ENCODE measurements at regions not wholly inside any gene's neighbourhood (a gene's known extent, or its start where the extent isn't known, plus 50 kb on each side); places are given as distances from the start of the nearest gene placed in this dataset.

DNA sequence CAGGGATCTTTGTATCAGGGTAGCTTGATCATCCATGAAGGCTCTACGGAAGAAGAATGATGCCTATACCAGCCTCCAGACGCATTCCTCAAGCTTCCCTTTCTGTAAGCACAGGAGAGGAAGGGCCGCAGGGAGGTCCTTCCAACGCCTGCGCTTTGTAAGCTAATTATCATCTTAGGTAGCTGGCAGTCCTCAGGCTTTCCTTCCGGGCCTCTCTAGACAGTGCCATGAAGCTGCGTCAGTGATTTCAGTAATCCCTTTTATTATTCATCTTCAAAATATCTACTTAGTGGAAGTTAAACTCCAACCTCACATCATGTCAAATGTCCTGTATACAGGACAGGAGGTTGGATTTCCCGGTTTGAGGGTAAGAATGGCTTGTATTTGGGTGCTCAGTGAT is 92.3 kb downstream of the ETAA1 start (continued):
- TF ChIP-seq, protein P1, sequence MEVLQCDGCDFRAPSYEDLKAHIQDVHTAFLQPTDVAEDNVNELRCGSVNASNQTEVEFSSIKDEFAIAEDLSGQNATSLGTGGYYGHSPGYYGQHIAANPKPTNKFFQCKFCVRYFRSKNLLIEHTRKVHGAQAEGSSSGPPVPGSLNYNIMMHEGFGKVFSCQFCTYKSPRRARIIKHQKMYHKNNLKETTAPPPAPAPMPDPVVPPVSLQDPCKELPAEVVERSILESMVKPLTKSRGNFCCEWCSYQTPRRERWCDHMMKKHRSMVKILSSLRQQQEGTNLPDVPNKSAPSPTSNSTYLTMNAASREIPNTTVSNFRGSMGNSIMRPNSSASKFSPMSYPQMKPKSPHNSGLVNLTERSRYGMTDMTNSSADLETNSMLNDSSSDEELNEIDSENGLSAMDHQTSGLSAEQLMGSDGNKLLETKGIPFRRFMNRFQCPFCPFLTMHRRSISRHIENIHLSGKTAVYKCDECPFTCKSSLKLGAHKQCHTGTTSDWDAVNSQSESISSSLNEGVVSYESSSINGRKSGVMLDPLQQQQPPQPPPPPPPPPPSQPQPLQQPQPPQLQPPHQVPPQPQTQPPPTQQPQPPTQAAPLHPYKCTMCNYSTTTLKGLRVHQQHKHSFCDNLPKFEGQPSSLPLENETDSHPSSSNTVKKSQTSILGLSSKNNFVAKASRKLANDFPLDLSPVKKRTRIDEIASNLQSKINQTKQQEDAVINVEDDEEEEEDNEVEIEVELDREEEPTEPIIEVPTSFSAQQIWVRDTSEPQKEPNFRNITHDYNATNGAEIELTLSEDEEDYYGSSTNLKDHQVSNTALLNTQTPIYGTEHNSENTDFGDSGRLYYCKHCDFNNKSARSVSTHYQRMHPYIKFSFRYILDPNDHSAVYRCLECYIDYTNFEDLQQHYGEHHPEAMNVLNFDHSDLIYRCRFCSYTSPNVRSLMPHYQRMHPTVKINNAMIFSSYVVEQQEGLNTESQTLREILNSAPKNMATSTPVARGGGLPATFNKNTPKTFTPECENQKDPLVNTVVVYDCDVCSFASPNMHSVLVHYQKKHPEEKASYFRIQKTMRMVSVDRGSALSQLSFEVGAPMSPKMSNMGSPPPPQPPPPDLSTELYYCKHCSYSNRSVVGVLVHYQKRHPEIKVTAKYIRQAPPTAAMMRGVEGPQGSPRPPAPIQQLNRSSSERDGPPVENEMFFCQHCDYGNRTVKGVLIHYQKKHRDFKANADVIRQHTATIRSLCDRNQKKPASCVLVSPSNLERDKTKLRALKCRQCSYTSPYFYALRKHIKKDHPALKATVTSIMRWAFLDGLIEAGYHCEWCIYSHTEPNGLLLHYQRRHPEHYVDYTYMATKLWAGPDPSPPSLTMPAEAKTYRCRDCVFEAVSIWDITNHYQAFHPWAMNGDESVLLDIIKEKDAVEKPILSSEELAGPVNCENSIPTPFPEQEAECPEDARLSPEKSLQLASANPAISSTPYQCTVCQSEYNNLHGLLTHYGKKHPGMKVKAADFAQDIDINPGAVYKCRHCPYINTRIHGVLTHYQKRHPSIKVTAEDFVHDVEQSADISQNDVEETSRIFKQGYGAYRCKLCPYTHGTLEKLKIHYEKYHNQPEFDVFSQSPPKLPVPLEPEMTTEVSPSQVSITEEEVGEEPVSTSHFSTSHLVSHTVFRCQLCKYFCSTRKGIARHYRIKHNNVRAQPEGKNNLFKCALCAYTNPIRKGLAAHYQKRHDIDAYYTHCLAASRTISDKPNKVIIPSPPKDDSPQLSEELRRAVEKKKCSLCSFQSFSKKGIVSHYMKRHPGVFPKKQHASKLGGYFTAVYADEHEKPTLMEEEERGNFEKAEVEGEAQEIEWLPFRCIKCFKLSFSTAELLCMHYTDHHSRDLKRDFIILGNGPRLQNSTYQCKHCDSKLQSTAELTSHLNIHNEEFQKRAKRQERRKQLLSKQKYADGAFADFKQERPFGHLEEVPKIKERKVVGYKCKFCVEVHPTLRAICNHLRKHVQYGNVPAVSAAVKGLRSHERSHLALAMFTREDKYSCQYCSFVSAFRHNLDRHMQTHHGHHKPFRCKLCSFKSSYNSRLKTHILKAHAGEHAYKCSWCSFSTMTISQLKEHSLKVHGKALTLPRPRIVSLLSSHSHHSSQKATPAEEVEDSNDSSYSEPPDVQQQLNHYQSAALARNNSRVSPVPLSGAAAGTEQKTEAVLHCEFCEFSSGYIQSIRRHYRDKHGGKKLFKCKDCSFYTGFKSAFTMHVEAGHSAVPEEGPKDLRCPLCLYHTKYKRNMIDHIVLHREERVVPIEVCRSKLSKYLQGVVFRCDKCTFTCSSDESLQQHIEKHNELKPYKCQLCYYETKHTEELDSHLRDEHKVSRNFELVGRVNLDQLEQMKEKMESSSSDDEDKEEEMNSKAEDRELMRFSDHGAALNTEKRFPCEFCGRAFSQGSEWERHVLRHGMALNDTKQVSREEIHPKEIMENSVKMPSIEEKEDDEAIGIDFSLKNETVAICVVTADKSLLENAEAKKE (CRISPR knock-in tag; IDR thresholded peaks at IDR 0.05): no peak
- TF ChIP-seq, protein P2, sequence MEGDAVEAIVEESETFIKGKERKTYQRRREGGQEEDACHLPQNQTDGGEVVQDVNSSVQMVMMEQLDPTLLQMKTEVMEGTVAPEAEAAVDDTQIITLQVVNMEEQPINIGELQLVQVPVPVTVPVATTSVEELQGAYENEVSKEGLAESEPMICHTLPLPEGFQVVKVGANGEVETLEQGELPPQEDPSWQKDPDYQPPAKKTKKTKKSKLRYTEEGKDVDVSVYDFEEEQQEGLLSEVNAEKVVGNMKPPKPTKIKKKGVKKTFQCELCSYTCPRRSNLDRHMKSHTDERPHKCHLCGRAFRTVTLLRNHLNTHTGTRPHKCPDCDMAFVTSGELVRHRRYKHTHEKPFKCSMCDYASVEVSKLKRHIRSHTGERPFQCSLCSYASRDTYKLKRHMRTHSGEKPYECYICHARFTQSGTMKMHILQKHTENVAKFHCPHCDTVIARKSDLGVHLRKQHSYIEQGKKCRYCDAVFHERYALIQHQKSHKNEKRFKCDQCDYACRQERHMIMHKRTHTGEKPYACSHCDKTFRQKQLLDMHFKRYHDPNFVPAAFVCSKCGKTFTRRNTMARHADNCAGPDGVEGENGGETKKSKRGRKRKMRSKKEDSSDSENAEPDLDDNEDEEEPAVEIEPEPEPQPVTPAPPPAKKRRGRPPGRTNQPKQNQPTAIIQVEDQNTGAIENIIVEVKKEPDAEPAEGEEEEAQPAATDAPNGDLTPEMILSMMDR (conservative IDR thresholded peaks at IDR 0.05; ENCODE audit: low read depth in 2 of 2): no peak
- no peak for TF ChIP-seq NANOG (IDR thresholded peaks at IDR 0.05; ENCODE audit: borderline replicate concordance)

DNA sequence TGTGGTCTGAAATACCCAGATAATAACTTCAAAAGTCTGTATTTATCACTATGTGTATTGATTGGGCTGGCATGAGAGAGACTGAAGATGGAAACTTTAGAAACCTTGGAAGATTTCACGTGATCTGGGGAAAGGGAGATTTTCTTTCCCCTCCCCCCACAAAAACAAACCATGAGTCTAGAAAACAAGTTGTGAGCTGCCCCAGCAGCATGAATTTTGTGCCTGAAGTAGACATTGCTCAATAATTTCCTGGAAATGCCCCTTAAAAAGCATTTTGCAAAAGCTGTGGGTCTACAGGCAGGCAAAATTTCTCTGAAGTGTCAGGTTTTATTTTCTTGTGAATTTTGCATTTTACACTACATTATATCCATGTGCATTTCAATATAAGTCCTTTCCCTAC is 101.8 kb downstream of the ETAA1 start:
- ATAC-seq (no peak), DNase-seq (ENCODE audit: low spot score) (no peak)
- H4K20me1 ChIP-seq (replicated peaks; ENCODE audit: insufficient read depth): no peaks in the 10 kb centered on the region
- no peak overlapping the region for H3K4me3 Mint-ChIP-seq
- no peaks in the 10 kb centered on the region for H3F3A ChIP-seq (replicated peaks; ENCODE audit: low read depth)
- peaks cover 3% of the 10 kb centered on the region; the same call in 1 of the 2 replicates for H3K4me1 ChIP-seq (ENCODE audit: insufficient read depth)
- H3K4me3 ChIP-seq: no peak overlapping the region
- no peaks in the 10 kb centered on the region for H3K27me3 ChIP-seq (ENCODE audit: insufficient read depth)
- H2AFZ ChIP-seq: 0 out of 2 replicates have a peak overlapping the region, but pooled peaks have one; percentile 14
- no peaks in the 10 kb centered on the region for H3K9me3 Mint-ChIP-seq
- H3K27me3 Mint-ChIP-seq (ENCODE audit: insufficient read depth, low read depth, poor library complexity): no peaks in the 10 kb centered on the region
- no peak overlapping the region for H3K4me2 ChIP-seq
- no peaks in the 10 kb centered on the region for H3K36me3 Mint-ChIP-seq (ENCODE audit: low read depth)
- no peaks in the 10 kb centered on the region for H3K79me2 ChIP-seq (replicated peaks; ENCODE audit: insufficient read depth)
- no peaks in the 10 kb centered on the region for H3K9me2 ChIP-seq (ENCODE audit: insufficient read depth)
- no peaks in the 10 kb centered on the region for H3K4me1 Mint-ChIP-seq
- no peak overlapping the region for H3K27ac Mint-ChIP-seq
- no peaks in the 10 kb centered on the region for H3K36me3 ChIP-seq (ENCODE audit: insufficient read depth)
- no peak overlapping the region for H3K27ac ChIP-seq (ENCODE audit: low read depth)
- no peak for TF ChIP-seq EZH2phosphoT487 (IDR thresholded peaks at IDR 0.05; ENCODE audit: unreplicated experiment)
- TF ChIP-seq, protein P1 (CRISPR knock-in tag; IDR thresholded peaks at IDR 0.05): no peak
- TF ChIP-seq, protein P2 (conservative IDR thresholded peaks at IDR 0.05; ENCODE audit: low read depth in 2 of 2): no peak
